Type B pancreatic cell (in vitro differentiated cells): ENCODE measurements at regions not wholly inside any gene's neighbourhood (a gene's known extent, or its start where the extent isn't known, plus 50 kb on each side); places are given as distances from the start of the nearest gene placed in this dataset.

ENCODE experiments used
- DNase-seq: peaks from one replicate; pipeline ENCODE4 v3.0.0; 2021; ENCODE audit warnings: mixed read lengths; ENCODE audit not compliant: unreplicated experiment; ENCODE audit errors: extremely low spot score
- H3K27ac Mint-ChIP-seq: 2 replicates; pipeline ENCODE4 v1.8.0; 2021; ENCODE audit warnings: mild to moderate bottlenecking, mixed read lengths
- H3K27me3 Mint-ChIP-seq: 2 replicates; pipeline ENCODE4 v1.8.0; 2021; ENCODE audit warnings: mixed read lengths
- H3K36me3 Mint-ChIP-seq: 2 replicates; pipeline ENCODE4 v1.8.0; 2021; ENCODE audit warnings: mixed read lengths
- H3K4me1 Mint-ChIP-seq: one replicate; pipeline ENCODE4 v1.8.0; 2021; ENCODE audit warnings: mixed read lengths; ENCODE audit not compliant: unreplicated experiment
- H3K4me3 Mint-ChIP-seq: 2 replicates; pipeline ENCODE4 v1.8.0; 2021; ENCODE audit warnings: mild to moderate bottlenecking, mixed read lengths
- H3K9me3 Mint-ChIP-seq: 2 replicates; pipeline ENCODE4 v1.8.0; 2021; ENCODE audit warnings: mixed read lengths
- TF ChIP-seq, protein P1 (sequence below): fragments of 200-600 bp; sonication (generic); conservative IDR thresholded peaks from 2 replicates; pipeline ENCODE4 v1.5.0; 2021; ENCODE audit warnings: antibody characterized with exemption, mild to moderate bottlenecking

- no peak for DNase-seq
- Mint-ChIP-seq H3K4me1 (no peaks in the 10 kb centered on the region), H3K4me3 (no peak overlapping the region), H3K36me3 (no peaks in the 10 kb centered on the region), H3K27me3 (no peaks in the 10 kb centered on the region), H3K27ac (no peak overlapping the region), H3K9me3 (peaks cover 7% of the 10 kb centered on the region)
- TF ChIP-seq, protein P1, sequence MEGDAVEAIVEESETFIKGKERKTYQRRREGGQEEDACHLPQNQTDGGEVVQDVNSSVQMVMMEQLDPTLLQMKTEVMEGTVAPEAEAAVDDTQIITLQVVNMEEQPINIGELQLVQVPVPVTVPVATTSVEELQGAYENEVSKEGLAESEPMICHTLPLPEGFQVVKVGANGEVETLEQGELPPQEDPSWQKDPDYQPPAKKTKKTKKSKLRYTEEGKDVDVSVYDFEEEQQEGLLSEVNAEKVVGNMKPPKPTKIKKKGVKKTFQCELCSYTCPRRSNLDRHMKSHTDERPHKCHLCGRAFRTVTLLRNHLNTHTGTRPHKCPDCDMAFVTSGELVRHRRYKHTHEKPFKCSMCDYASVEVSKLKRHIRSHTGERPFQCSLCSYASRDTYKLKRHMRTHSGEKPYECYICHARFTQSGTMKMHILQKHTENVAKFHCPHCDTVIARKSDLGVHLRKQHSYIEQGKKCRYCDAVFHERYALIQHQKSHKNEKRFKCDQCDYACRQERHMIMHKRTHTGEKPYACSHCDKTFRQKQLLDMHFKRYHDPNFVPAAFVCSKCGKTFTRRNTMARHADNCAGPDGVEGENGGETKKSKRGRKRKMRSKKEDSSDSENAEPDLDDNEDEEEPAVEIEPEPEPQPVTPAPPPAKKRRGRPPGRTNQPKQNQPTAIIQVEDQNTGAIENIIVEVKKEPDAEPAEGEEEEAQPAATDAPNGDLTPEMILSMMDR, result no peak
Observed at GRCh38 chr6:140956571-140957369, 1176.0 kb upstream of the GJE1 start.

GRCh38 chr6:140940251-140940925 is 1192.3 kb upstream of the GJE1 start:
- H3K9me3 Mint-ChIP-seq, result no peaks in the 10 kb centered on the region
- no peak overlapping the region for H3K4me3 Mint-ChIP-seq
- no peaks in the 10 kb centered on the region for H3K27me3 Mint-ChIP-seq
- TF ChIP-seq, protein P1, result no peak
- no peak overlapping the region for H3K27ac Mint-ChIP-seq
- peaks cover 4% of the 10 kb centered on the region for H3K36me3 Mint-ChIP-seq
- H3K4me1 Mint-ChIP-seq, result no peaks in the 10 kb centered on the region
- no peak for DNase-seq

DNA sequence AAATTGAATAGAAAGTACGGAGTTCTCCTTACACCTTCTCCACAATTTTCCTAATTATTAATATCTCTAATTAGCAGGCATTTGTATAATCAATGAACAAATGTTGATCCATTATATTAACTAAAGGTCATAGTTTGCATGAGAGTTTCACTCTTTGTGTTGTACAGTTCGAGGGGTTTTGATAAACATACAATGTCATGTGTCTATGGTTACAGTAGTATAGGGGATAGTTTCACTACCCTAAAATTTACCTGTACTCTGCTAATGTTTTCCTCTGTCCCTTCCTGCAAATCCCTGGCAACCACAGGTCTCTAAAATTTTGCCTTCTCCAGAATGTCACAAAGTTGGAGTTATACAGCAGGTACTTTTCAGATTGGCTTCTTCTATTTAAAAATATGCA is 1199.8 kb upstream of the GJE1 start:
- TF ChIP-seq, protein P1, result no peak
- H3K27ac Mint-ChIP-seq, result no peak overlapping the region
- no peaks in the 10 kb centered on the region for H3K36me3 Mint-ChIP-seq
- H3K4me1 Mint-ChIP-seq, result no peaks in the 10 kb centered on the region
- H3K9me3 Mint-ChIP-seq, result no peaks in the 10 kb centered on the region
- H3K4me3 Mint-ChIP-seq, result no peak overlapping the region
- no peaks in the 10 kb centered on the region for H3K27me3 Mint-ChIP-seq
- no peak for DNase-seq

DNA sequence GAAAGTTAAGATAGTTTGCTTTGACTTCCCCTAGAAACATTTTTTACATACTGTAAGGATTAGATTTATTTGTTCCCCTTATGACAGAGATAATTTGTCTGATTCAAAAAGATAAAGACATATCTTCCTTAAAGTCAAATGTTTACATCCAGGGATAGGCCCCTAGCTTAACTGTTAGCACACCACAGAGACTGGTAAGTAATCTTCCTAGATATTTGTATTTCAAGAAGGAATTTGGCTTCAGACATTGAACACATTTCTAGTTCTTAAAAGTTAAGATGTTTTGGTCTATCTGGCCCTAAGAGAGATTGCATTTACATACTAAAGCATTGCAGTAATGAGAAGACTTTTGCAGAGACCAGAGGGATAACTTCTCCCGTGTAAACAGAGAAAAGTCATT is 1201.1 kb upstream of the GJE1 start:
- Mint-ChIP-seq H3K4me1 (no peaks in the 10 kb centered on the region), H3K27ac (no peak overlapping the region), H3K36me3 (no peaks in the 10 kb centered on the region), H3K27me3 (no peaks in the 10 kb centered on the region), H3K4me3 (no peak overlapping the region), H3K9me3 (no peaks in the 10 kb centered on the region)
- TF ChIP-seq, protein P1, result no peak
- DNase-seq, result no peak

DNA sequence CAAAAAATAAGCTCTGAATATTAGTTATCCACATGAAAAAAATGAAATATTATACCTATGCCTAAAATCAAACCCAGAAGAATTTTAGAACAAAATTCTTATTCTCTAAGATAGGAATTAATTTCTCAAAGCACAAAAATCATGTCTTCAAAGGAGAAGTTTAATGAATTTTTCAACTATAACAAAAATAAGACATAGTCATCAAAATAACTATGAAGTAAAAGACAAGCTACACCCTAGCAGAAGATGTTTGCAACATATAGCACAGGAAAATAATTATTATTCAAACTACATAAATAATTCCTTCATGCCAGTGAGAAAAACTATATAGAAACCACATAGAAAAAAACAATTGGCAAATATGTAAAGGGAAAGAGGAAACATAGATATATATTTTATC is 1203.6 kb upstream of the GJE1 start:
- no peaks in the 10 kb centered on the region for H3K36me3 Mint-ChIP-seq
- no peak for DNase-seq
- no peaks in the 10 kb centered on the region for H3K4me1 Mint-ChIP-seq
- H3K27ac Mint-ChIP-seq, result no peak overlapping the region
- no peaks in the 10 kb centered on the region for H3K27me3 Mint-ChIP-seq
- TF ChIP-seq, protein P1, result no peak
- no peak overlapping the region for H3K4me3 Mint-ChIP-seq
- no peaks in the 10 kb centered on the region for H3K9me3 Mint-ChIP-seq
